GM19468 (cell line): ENCODE measurements at regions not wholly inside any gene's neighbourhood (a gene's known extent, or its start where the extent isn't known, plus 50 kb on each side); places are given as distances from the start of the nearest gene placed in this dataset.
"Not testable (repeated sequence)": the region's sequence is repeated elsewhere in the genome, so short reads cannot be mapped to it uniquely, and the experiment has no call there.

Experiments used
- ATAC-seq: cut with Tn5 transposase; IDR thresholded peaks from one replicate; pipeline ENCODE4 v1.9.1; 2021; ENCODE audit warnings: mild to moderate bottlenecking, moderate library complexity, moderate number of reproducible peaks; ENCODE audit not compliant: unreplicated experiment; ENCODE audit errors: extremely low read depth

DNA sequence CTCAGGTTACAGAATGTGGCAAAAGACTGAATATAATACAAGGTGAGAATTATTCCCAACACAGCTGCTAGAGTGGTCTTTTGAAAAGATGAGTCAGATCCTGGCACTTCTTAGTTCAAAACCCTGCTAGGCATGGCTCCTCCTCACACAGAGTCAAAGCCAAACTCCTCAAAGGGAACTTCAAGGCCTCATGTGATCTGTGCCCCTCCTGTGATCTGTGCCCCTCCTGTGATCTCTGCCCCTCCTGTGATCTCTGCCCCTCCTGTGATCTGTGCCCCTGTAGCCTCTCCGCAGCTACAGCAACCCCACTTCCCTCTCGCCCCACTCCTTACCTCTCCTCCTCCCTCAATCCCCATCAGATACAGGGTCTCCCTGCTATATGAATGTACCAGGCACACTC lies 525.5 kb upstream of the CCNG1 start:
- ATAC-seq = no peak

DNA sequence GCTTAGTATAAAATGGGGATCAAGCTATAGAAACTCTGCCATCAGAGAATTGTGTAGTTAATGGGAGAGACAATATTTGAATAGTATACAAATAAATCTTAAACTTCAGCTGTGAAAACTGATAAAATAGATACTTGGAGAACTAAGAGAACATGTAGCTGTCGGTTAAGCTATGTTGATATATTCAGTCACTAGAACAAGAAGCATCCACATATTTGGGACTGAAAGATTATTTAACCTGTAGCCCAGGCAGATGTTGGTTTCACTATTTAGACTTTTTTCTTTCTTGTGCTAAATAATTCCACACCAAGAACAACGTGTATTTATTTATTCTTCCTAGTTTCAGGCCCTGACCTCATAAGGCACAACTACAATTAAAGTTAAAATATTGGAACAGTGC lies 521.0 kb upstream of the CCNG1 start:
- no peak for ATAC-seq

DNA sequence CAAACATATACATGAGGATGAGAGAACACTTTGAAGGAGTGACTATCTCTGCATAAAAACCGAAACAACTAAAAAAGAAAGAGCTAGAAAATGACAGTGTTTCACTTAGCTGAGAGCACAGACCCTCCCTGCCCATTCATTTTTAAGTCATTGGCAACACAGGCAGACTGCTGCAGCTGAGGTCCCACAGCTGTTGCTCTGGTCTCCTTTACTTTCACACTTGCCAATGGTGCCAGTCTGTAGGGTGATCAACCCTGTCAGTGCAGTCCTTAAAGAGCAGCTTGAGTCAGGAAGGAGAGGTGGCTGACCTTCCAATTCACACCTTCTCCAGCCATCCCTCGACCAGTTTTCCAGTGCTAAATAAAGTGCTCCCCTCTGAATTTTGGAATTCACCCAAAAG lies 508.3 kb upstream of the CCNG1 start:
- no peak for ATAC-seq

DNA sequence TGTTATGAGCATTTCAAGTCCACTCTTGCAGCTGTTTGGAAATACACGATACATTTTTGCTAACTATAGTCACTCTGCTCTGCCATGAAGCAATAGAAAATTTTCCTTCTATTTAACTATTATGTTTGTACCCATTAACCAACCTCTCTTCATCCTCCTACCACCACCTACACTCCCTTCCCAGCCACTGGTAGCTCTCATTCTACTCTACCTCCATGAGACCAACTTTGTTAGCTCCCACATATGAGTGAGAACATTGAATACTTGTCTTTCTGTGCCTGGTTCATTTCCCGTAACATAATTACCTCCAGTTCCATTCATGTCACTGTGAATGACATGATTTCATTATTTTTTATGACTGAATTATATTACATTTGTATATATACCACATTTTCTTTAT lies 505.9 kb upstream of the CCNG1 start:
- ATAC-seq = no peak

DNA sequence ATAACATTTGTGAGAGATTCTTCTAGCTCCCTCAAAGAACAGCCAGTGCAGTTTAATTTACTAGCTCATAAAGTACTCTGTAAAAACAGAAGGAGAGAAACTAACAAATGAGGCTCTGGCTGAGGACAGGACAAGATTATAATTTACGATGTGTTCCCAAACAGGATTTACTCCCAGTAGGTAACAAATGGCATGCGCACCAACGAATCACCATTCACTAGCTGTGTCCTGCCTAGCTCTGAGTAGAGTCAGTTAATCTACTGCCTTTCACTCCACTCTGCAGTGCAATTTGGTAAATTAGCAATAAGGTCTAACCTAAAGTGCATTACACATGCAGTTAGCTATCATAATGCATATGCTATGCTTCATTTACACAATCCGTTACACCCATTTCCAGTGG lies 497.4 kb upstream of the CCNG1 start:
- ATAC-seq = no peak

DNA sequence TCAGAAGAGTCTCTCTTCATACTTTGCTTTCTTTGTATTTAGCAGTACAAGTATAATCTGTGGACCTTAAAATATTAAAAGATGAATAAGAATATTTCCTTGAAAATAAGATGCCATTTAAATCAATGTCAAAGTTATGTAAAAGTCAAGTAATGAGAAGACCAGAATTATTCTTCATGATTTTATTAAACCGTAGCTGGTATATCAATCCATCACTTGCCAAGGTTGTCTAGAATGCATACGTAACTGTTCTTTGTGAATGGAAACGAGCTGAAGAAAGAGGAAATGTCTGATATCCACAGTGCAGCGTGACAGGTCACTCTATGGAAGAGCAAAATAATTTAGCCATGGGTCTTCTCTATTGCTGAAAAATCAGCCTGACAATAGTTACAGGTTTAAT lies 488.7 kb upstream of the CCNG1 start:
- ATAC-seq = no peak

DNA sequence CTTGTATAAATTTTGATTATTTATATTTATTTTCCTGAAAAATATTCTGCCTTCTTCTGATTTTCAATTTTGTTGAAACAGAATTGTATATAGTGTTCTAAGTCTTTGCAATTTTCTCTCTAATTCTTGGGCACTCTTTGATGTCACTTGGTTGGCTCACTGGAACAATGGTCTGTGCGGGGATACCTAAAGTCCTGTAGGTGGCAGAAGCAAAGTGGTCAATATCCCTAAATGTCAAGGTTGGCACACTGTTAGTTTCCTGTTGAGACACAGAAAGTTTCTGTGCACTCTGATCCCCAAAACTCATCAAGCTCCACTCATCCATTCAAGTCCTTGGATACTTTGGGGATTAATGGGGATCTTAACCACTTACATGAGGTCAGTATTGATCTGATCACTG lies 480.8 kb upstream of the CCNG1 start:
- ATAC-seq = no peak

DNA sequence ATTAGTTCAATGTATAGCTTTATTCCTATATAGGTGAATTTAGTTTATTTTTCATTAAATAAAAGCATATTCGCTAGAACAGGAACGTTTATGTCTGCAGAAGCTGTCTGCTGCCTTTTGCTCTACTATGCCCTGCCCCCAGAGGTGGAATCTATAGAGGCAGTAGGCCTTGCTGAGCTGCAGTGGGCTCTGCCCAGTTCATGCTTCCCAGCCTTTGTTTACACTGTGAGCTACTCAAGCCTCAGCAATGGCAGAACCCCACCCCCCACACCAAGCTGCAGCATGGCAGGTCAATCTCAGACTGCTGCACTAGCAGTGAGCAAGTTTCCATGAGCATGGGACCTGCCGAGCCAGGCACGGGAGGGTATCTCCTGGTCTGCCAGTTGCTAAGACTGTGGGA lies 473.3 kb upstream of the CCNG1 start:
- ATAC-seq = not testable (repeated sequence)

DNA sequence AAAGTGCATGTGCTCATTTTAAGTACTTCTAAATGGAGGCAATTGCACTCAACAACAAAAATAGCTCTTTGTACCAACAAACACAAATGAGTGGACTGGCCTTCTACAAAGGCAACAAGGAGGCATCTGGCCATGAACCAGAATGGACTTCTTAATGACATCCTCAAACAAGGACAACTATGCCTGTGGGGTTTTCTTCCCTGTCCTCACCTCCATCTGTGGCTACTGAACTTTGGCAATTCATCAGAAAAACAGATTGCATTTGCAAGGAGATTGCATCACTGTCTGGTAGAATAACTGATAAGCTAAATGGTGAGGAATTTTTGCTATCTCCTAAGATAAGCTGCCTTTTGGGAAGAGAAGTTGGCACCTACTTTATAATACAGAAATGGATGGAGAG lies 447.3 kb upstream of the CCNG1 start:
- ATAC-seq = no peak

DNA sequence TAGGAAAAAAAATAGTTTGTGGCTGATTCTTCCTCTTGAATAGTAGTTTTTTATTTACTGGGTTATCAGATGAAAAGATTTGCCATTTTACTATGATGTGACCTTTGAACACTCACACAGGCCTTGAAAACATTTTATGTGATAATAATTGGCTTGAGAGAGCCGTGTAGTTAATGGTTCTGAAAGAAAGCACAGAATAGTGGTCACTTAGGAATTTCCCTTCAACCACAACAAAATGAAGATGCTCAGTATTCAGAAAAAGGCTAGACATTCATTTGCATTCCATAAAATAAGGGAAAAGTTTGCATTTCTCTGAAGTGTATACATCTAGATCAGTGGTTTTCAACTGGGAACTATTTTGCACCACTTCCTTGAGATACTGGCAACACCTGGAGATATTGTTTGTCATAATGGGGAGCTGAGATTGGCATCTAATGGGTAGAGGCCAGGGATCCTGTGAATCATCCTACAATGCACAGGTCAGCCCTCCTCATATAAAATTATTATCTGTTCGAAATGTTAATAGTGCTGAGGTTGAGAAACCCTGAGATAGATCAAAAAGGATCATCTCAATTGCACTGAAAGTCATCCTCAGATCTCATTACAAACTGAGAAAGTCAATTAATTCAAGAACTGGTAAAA lies 446.4 kb upstream of the CCNG1 start:
- ATAC-seq = peak; percentile 41

DNA sequence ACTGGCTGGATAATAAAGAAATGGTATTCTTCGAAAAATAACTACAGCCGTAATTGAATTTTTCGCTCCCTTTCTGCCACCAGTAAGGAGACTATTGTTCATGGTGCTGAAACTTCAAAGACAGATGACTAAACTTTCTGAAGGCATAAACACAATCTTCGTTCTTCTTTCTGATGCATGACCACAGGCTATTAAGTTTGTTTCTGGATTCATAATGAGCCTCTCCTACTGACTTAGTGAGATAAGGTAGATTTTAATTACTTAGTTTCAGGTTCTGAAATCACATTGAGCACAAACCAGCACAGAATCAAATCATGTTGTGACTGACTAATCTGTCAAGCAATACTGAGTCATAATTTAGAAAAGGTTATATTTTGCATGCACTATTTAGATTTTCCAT lies 441.8 kb upstream of the CCNG1 start:
- ATAC-seq = no peak

DNA sequence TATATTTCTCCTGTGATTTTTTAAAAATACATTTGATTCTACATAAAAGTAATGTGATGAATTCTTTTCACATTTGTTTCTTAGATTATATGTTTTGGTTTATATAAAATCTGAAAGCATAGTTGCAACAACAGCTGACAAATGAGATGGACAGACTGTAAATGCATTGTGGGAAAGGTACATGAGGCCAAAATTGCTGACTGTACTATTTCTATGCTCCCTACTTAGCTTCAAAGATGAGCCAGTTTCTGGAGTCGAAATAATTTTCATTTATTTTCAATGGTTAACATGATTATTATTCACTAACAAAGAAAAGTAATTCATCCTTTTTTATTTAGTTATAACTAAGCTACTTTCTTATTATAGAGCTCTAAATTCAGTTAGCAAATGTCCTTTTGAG lies 441.3 kb upstream of the CCNG1 start:
- no peak for ATAC-seq

DNA sequence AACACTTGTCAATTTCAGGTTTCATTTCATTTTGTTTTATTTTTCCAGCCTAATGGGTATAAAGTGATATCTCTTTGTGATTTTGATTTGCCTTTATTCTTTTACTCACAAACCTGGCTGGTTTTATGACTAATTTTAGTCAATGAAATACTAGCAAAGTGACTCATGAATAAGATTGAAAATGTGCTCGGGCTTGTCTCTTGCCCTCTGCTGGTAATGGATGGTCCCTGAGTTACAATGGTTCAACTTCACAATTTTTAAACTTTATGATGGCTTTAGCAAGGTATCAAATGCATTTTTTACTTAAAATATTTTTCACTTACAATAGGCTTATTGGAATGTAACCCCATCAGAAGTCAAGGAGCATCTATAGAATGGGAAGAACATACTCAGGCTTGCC lies 431.4 kb upstream of the CCNG1 start:
- ATAC-seq = no peak

DNA sequence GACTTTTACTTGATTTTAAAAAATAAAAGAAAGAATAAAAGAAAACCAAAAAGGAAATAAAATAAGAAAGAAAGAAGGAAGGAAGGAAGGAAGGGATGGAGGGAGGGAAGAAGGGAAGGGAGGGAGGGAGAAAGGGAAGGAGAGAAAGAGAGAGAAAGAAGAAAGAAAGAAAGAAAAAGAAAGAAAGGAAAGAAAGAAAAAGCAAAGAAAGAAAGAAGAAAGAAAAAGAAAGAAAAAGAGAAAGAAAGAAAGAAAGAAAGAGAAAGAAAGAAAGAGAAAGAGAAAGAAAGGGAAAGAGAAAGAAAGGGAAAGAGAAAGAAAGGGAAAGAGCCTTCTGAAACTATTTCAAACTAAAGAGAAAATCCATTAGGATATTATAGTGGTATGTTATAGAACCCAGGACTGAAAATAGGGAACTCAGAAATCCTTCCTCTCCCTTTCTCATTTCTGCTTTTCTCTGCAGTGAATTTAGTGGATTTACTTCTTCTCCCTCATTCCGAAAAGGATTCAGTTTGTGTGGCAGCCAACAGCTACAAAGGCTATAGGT lies 414.7 kb upstream of the CCNG1 start:
- no peak for ATAC-seq

DNA sequence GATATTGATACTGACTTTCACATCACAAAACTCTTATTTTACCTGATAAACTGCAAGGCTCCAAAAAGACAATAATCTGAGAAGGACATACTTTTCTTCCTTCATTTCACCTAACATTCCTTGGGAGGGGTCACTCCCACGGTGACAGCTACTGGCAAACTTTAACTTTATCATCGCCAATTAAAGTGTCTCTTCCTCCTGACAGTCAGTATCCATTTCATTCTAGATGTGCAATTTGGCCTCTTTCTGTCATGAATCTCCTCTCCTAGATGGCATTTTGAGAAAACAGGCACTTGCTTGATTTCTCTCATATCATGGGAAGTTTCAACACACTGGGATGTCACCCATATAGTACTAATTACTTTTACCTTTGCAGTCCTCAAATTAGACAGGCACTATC lies 413.5 kb upstream of the CCNG1 start:
- no peak for ATAC-seq

DNA sequence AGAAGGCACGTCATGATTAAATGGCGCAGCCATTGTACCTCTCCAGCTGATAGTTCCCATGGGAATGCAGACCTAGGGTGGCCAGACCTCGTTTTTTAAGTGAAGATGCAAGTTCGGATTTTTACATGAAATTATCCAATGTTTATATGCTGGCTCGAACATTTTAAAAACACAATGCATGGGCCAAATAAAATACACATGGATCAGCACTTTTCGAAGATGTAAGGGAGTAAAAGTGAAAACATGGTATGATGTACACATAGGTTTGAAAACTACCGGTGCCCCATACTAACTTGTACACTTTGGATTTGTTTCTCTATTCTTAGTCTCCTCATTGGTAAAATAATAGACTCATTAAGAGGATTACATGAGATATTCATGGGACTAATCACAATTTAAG lies 412.5 kb upstream of the CCNG1 start:
- no peak for ATAC-seq

DNA sequence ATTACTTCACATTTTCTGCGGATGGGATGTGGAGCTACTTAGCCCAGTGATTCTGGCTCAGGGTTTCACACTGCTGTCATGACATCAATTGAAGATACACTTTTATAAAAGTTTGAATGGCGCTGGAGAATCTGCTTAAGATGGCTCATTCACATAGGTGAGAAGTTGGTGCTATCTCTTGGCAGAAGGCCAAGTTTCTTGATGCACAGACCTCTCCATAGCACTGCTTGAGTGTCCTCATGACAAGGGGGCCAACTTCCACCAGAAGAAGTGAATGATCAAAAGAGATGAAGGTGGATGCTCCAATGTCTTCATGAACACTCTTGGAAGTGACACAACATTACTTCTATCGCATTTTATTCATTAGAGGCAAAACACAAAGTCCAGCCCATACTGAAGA lies 403.7 kb upstream of the CCNG1 start:
- no peak for ATAC-seq

DNA sequence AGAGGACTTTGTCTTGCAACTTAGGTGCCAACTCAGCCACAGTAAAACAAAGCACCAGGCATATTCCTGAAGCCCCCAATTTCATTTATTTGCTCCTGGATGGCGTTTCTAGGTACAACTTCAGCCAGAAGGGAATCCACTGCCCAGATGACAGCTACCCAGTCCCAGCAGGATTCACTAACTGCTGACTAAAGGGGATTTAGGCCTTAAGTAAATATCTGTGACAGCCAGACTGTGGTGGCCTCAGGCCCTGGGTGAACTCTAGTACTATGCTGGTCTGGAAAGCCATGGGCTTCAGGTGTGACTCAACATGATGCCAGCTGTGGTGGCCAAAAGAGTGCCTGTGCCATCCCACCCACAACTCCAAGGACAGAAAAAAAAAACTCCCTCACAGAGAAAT lies 396.1 kb upstream of the CCNG1 start:
- no peak for ATAC-seq

DNA sequence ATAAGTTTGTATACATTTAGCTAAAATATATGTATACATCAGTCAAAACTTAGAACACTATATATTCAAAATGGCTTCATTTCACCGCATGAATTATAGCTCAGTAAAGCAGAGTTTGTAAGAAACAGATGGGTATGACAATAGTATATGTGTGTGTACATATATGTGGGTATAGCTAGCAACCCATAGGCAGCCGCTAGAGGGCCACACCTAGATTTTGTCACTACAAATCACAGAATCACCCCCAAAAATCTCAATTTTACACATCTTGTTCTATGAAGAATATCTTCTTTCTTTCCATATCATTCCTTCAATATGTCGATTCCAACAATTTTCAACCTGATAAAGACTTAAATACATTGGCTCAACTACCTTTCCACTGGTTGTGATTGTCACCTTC lies 357.8 kb upstream of the CCNG1 start:
- ATAC-seq = no peak

DNA sequence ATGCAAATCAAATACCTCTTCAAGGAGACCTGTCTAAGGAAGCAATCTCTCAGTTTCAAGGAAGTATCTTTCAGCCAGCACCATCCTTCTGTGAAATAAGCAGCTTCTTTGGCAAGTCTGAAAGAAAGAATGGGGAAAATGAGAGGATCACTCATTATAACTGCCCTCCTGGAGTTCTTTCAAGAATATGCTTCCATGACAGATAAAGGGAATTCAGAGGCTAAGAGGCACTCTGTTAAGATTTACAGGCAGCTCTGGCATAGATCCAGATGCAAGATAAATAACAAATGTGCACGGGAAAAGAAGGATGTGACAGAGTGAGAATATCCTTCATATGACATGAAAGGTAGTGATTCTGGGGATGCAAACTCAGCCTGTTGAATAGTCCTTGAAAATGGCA lies 348.2 kb upstream of the CCNG1 start:
- ATAC-seq = no peak

DNA sequence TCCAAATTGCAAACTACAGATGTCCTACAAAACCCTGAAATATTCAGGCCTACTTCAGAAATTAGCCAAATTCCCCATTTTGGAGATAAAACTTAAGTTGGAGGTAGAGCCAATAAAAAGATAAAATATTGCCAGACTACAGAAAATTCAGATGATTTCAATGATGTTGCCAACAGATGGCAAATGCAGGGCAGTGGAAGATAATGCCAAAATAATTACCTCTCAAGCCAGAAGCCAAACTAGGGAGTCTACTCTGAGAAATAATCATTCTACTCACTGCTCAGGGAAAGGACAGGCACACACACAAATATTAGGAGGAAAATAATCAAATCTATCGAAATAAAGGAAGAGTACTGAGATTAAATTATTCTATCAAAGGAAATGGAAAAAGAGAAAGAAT lies 347.5 kb upstream of the CCNG1 start:
- ATAC-seq = no peak

DNA sequence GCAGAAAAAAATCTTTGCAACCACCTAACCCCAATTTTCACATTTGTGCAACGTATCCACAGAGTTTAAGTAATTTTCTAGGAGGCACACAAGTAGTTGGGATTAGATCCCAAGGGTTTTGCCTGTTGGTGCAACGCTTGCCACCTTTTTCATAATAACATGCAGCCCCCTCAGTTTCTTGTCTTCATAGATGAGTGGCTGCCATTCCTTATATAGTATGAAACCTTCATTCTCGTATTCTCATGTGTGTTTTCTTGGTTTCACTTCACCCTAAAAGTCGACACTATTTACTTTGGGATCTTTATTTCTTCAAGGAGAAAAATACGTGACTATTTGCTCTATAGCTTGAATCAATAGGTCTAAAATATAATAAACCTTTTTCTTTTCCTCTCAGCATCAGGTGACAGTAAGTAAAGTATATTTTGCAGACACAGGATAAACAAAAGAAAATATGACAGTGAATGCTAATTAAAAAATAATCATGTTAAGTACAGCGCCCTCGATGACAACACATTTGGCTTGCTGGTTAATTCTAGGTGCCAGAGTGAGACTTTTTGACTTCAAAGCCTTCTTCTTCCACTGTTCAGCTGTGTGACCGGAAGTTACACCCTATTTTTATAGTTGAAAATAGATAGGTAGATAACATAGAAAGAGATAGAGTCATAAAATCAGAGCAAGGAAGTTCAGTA lies 342.8 kb upstream of the CCNG1 start:
- ATAC-seq = peak; percentile 87
